Spleen (tissue), 7 donors: ENCODE measurements at regions not wholly inside any gene's neighbourhood (a gene's known extent, or its start where the extent isn't known, plus 50 kb on each side); places are given as distances from the start of the nearest gene placed in this dataset.

ENCODE experiments used
- POLR2A ChIP-seq, 3 donors: fragments of 450-650 bp; IDR thresholded peaks; one replicate each; pipeline ENCODE4 v1.5.1; 2017; ENCODE audit warnings: antibody characterized with exemption in 3 of 3, mild to moderate bottlenecking in 1 of 3
- POLR2AphosphoS5 ChIP-seq, 3 donors: sonication (generic); formaldehyde crosslinking; IDR thresholded peaks; one replicate each; pipeline ENCODE4 v1.5.1; 2017; ENCODE audit warnings: antibody characterized with exemption in 3 of 3
- TF ChIP-seq, protein P1 (sequence below), 11 experiments: fragments of 200-600 bp in 7 of 11; fragments of 450-650 bp in 4 of 11; sonication (generic) in 4 of 11; IDR thresholded peaks in 8 of 11; conservative IDR thresholded peaks in 3 of 11; 1 replicate in 7 of 11; 2 replicates in 4 of 11; pipeline versions ENCODE4 v1.4.0 to v1.8.0; 2016 to 2021; ENCODE audit warnings: antibody characterized with exemption in 11 of 11, inconsistent platforms in 4 of 11, mild to moderate bottlenecking in 1 of 11
- donor health status: DM: no; HTN: no; CAD: no; lungs with moderate emphysema.
- donor health status: DM: no; HTN: no; CAD: no.
- donor health status: DM: no; HTN: no; CAD: no.

DNA sequence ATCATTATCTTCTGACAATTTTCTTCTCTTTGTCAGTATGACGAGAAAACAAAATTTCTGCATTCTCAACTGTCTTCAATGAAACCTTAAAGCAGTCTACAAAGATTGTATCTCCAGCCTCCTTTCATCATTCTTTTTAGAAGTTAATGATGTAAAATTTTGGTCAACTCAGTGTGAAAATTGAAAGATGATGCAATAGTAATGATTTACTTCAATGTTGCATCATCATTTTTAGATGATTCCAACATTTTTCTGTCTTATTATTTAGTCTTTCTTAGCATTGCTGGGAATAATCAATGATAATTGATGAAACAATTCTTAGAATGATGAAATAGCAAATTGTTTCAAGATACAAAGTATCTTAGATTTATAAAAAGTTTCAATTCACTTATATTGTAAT is 372.7 kb downstream of the C4orf33 start:
- TF ChIP-seq POLR2AphosphoS5 (IDR thresholded peaks at IDR 0.05) (no peak), POLR2A (IDR thresholded peaks at IDR 0.05) (no peak)
- TF ChIP-seq, protein P1, sequence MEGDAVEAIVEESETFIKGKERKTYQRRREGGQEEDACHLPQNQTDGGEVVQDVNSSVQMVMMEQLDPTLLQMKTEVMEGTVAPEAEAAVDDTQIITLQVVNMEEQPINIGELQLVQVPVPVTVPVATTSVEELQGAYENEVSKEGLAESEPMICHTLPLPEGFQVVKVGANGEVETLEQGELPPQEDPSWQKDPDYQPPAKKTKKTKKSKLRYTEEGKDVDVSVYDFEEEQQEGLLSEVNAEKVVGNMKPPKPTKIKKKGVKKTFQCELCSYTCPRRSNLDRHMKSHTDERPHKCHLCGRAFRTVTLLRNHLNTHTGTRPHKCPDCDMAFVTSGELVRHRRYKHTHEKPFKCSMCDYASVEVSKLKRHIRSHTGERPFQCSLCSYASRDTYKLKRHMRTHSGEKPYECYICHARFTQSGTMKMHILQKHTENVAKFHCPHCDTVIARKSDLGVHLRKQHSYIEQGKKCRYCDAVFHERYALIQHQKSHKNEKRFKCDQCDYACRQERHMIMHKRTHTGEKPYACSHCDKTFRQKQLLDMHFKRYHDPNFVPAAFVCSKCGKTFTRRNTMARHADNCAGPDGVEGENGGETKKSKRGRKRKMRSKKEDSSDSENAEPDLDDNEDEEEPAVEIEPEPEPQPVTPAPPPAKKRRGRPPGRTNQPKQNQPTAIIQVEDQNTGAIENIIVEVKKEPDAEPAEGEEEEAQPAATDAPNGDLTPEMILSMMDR (IDR thresholded peaks at IDR 0.05 in 8 of 11, conservative IDR thresholded peaks at IDR 0.05 in 3 of 11): no peak
